A673 (cell line): ENCODE measurements at regions not wholly inside any gene's neighbourhood (a gene's known extent, or its start where the extent isn't known, plus 50 kb on each side); places are given as distances from the start of the nearest gene placed in this dataset.

ENCODE experiments used
- EZH2 ChIP-seq: fragments of 200-600 bp; sonication (generic); IDR thresholded peaks from 2 replicates; pipeline ENCODE4 v1.6.1; 2017; ENCODE audit warnings: borderline replicate concordance, low read depth, mild to moderate bottlenecking, mixed read lengths, antibody characterized with exemption, low read length; ENCODE audit not compliant: poor library complexity, severe bottlenecking
- TF ChIP-seq, protein P1 (sequence below): fragments of 300-800, 200-600 bp; sonication (generic); conservative IDR thresholded peaks from 2 replicates; pipeline ENCODE4 v1.5.1; 2017; ENCODE audit warnings: low read depth, mild to moderate bottlenecking, antibody characterized with exemption, low read length, moderate library complexity, mixed read lengths

DNA sequence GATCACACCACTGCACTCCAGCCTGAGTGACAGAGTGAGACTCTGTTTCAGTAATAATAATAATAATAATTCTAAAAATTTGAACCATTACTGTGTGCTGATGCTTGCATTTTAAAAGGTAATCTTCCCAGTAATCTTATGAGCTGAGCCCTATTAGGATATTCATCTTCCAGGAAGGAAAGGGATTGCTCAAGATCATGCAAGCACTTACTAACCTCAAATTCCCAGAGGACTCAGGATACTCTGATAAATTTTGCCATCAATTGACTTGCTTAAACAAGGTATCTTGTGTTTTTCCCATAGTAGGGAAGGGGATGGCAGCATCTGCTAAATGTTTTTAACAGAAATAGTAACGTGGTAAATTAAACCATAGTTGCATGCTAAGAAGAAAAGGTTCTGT, 176.4 kb upstream of the MRPS30 start:
- TF ChIP-seq EZH2 = no peak
- TF ChIP-seq, protein P1, sequence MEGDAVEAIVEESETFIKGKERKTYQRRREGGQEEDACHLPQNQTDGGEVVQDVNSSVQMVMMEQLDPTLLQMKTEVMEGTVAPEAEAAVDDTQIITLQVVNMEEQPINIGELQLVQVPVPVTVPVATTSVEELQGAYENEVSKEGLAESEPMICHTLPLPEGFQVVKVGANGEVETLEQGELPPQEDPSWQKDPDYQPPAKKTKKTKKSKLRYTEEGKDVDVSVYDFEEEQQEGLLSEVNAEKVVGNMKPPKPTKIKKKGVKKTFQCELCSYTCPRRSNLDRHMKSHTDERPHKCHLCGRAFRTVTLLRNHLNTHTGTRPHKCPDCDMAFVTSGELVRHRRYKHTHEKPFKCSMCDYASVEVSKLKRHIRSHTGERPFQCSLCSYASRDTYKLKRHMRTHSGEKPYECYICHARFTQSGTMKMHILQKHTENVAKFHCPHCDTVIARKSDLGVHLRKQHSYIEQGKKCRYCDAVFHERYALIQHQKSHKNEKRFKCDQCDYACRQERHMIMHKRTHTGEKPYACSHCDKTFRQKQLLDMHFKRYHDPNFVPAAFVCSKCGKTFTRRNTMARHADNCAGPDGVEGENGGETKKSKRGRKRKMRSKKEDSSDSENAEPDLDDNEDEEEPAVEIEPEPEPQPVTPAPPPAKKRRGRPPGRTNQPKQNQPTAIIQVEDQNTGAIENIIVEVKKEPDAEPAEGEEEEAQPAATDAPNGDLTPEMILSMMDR = no peak
